ENCODE measurements at regions not wholly inside any gene's neighbourhood (a gene's known extent, or its start where the extent isn't known, plus 50 kb on each side); places are given as distances from the start of the nearest gene placed in this dataset.
A peak's percentile ranks its signal among the peaks of the same experiment; 100 is the strongest.

GRCh38 chr14:87082917-87083316, 910.1 kb downstream of the GALC start:
- no peak for DNase-seq

GRCh38 chr14:87081004-87081403, 912.0 kb downstream of the GALC start:
- no peak for DNase-seq

DNA sequence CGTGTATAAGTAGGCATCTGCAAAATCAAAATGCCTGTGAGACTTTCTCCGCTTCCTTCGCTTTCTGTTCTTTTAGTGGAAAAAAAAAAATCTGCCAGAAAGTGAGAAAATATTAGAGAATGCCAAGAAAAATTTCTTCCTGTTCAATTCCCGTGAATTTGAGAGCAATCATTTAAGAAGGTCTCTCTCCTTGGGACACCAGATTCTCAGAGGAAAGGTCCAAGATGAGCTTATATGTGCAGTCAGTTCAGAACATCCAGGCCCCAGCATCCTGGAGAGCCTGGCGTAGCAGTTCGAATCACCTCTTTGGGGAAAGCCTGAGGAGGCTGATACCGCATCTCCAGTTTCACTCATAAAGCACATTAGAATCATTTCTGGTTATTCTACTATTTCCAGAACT, 912.8 kb downstream of the GALC start:
- DNase-seq, result peak; percentile 47

DNA sequence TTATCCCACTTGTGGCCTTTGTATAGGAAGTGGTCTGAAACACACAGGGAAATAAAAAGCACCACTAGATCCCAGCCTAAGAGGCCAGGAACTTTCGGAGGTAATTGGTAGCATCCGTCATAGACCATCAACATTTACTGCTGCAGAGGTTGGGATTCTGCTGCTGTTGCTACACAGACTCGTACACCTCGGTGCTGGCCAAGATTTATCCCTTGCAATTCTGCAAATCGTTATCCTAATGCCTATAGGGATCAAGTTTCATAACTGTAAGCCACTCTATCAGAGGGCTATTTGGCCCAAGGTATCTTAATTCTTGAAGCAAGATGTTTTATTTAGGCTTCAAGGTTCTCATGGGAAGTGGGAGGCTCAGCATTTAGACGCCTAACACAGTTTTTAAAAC, 913.6 kb downstream of the GALC start:
- DNase-seq, result peak; percentile 57

GRCh38 chr14:87076922-87077321, 916.1 kb downstream of the GALC start:
- DNase-seq, result no peak

DNA sequence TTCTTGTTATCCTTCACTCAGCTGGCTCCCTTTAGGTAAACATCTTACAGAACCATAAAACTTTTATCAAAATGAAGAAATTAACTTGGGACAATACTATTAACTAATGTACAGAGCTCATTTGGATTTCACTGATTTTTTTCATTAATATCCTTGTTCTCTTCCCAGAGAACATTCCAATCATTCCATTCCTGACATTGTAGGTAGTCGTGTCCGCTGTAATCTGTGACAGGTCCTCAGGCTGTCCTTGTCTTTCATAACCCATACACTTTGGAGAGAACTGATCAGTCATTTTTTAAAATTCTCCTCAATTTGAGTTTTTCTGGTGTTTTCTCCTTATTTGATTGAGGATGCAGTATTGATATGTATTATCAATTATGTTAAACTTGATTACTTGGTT, 916.8 kb downstream of the GALC start:
- no peak for DNase-seq

GRCh38 chr14:87073880-87074570, 919.0 kb downstream of the GALC start:
- DNase-seq, result no peak

GRCh38 chr14:87067591-87067990, 925.4 kb downstream of the GALC start:
- no peak for DNase-seq

GRCh38 chr14:87067061-87067460, 925.9 kb downstream of the GALC start:
- DNase-seq, result no peak

DNA sequence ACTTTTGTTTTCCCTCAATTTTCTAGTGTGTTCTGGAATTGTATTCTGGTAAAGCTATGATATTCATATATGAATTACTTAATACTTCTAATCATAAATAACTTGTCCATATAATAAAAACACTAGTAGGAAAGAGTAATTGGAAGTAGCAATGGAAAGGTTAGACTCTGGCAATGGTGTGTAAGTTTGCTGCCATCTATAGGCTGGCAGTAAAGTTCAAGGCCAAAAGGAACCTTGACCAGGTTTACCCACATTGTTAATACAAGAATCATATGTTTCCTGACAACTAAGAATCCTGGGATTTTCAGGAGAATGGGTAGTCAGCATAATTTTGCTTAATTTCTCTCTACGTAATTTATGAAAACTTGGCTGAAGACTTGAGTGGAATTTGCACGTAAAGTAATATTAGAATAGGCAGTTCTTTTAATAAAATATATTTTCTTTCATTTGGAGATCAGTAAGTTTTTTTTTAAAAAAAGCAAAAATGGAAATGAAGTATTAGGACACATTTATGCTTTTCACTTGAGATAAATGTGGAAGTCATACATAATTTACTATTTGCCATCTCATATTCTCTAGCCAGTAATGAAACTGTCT, 926.7 kb downstream of the GALC start:
- DNase-seq, result no peak

DNA sequence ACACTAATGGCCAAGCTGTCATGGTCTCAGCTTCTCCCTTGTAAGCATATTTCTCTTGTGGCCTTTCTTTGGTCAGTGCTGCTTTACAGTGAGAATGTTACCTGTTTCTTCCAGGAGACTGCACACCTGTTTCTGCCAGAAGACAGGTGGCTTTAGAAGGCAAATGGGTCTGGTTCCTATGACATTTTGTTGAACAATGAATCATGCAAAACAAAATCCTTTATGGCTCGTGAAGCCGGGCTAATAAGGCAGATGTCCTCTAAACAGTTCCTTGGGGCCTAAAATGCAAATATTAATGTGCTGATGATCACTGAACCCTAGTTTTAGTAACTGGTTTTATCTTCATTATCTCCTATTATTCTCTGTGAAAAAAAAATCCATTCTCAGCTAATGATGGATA, 927.6 kb downstream of the GALC start:
- no peak for DNase-seq

DNA sequence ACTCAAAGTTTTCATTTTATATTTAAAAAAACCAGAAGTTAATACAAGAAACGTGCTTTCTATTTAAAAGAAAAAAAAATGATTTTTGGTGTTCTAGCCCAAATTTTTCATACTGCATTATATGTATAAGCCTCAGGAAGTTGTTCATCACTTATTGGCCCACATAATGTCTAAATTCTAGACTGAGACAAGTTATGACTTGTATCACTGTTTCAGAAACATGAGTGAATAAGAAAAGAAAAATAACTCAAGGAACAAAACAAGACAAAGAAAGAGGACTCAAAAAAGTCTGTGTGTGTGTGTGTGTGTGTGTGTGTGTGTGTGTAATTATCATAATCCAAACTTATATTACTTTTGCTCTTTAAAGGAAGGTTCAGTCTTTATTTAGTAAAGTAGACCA, 929.8 kb downstream of the GALC start:
- DNase-seq, result no peak

DNA sequence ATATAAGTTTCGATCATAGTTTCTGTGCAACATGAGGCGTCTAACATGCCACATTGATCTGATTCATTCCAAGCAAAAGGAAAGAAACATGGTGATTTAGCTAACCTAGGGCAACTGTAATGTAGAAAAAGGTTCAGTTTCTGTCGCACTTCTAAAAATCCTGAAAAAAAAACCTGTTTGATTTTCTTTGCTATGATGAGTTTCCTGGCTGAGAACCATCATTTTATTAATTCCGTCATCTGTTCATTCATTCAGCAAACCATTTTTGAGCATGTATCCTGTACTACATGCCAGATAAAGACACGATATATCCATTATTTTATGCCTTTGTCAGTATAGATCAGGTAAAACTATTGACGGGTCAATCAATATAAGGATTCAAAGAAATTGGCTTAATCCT, 932.6 kb downstream of the GALC start:
- no peak for DNase-seq

DNA sequence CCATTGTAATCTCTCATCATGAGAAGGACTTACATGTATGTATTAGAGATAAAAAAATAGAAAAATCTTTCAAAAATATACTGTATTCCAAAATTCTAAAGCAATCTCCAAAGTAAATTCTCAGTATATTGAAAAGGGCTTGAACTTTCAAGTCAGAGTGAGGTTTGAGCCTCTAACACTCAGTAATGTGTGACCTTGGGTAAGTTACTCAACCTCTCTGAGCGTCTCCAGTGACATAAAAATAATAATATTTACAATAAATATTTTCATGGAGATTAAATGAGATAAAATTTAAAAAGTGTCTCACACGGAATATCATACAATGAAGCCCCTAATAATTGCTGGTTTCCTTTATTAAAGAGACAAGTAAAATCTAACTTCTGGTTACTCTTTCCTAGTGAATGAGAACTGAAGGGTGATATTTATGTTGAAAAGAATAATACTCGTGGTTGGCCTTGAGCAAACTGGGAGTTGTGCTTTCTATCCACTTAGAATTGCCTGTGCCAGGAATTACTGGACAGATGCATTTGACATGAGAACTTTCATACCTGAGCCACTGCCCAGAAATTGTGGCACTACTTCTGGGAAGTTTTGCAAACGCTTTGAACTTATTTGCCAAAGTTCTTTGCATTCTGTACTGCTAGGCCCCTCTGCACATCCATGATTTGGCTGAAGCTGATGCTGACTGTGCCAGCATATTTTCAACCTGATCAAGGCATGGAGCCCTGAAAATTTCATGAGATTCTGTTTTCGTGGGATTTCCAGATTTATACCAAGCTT, 933.7 kb downstream of the GALC start:
- peak; percentile 73 for DNase-seq

GRCh38 chr14:87055007-87055406, 938.0 kb downstream of the GALC start:
- no peak for DNase-seq

GRCh38 chr14:87052646-87053225, 940.2 kb downstream of the GALC start:
- DNase-seq, result no peak

DNA sequence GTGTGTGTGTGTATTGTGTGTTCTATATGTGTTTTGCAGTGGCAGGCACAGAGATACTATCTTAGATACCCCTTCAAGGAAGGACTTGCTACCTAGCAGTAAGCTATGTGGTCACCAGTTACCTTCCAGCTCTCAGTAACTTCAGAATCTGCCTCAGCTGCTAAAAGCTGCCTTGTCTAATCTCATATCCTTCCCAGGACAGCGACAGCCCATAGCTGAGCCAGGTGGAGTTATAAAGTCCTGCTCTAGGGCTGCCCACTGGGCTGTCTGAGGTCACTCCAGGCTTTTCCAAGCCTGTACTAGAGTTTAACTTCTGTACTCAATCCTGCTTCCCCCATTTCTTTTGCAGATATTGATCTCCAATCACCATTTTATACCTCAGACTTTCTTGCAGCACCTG, 942.6 kb downstream of the GALC start:
- no peak for DNase-seq

- no peak for DNase-seq
Measured at GRCh38 chr14:87049950-87050349, 943.0 kb downstream of the GALC start.

- no peak for DNase-seq
Measured at GRCh38 chr14:87046960-87047359, 946.0 kb downstream of the GALC start.

DNA sequence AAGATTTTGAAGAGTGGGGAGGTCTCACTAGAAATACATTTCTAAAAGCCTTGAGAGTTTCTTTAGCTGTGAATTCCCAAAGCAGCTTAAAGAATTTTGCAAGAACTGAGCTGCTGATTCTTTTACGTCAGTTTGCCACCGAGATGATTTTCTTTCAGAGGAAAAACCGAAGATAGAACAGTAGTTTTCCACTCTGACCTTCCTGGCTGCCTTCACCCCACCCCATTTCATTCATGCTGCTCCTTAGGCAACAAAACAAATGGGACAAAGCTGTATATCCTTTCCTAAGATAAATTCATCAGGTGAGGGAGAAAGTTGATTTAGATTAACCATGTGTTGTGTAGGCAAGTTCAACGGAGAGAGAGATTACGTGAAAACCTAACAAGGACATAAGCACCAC, 947.0 kb downstream of the GALC start:
- no peak for DNase-seq

GRCh38 chr14:87045246-87045645, 947.7 kb downstream of the GALC start:
- no peak for DNase-seq

- no peak for DNase-seq
Measured at GRCh38 chr14:87044807-87045206, 948.2 kb downstream of the GALC start.

GRCh38 chr14:87043667-87044200, 949.2 kb downstream of the GALC start:
- no peak for DNase-seq

- no peak for DNase-seq
Measured at GRCh38 chr14:87042354-87042753, 950.6 kb downstream of the GALC start.
